ENCODE measurements at regions not wholly inside any gene's neighbourhood (a gene's known extent, or its start where the extent isn't known, plus 50 kb on each side); places are given as distances from the start of the nearest gene placed in this dataset.

DNA sequence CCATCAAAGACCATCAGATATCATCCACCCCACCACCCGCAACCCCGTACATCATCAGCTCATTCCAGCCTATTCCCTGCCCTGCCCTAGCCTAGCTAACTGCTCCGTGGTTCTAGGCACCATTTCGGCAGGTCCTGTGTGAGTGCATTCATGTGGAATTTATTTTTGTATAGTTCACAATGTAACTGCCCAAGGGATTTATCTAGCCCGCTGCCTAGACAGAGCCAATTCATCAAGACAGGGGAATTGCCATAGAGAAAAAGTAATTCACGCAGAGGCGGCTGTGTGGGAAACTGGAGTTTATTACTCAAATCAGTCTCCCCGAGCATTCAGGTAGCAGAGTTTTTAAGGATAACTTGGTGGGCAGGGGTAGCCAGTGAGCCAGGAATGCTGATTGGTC, 109.2 kb upstream of the UBL3 start:
- peaks cover 8% of the 10 kb centered on the region for H3K9me3 Mint-ChIP-seq (ENCODE audit: unreplicated experiment)
- Histone ChIP-seq H3K79me2 (ENCODE audit: insufficient read depth, low read length) (no peaks in the 10 kb centered on the region), H3K4me1 (ENCODE audit: insufficient read depth, low read length) (no peaks in the 10 kb centered on the region), H3K4me2 (ENCODE audit: low read length) (no peak overlapping the region), H3K9me3 (ENCODE audit: insufficient read depth, low read depth, low read length) (no peaks in the 10 kb centered on the region), H2AFZ (ENCODE audit: low read depth, low read length) (no peak overlapping the region), H3K36me3 (ENCODE audit: insufficient read depth, low read length) (no peaks in the 10 kb centered on the region), H3K4me3 (ENCODE audit: insufficient read depth, low read depth, low read length) (no peak overlapping the region), H3K9ac (ENCODE audit: low read length) (no peak overlapping the region), H3K27me3 (ENCODE audit: insufficient read depth, low read length) (peaks cover 23% of the 10 kb centered on the region), H3K27ac (ENCODE audit: low read depth, low read length) (no peak overlapping the region), H4K20me1 (ENCODE audit: insufficient read depth, low read length) (no peaks in the 10 kb centered on the region)
- H3K4me3 Mint-ChIP-seq (ENCODE audit: unreplicated experiment): no peak overlapping the region
- TF ChIP-seq EZH2 (IDR thresholded peaks at IDR 0.05; ENCODE audit: insufficient read depth, low read length): no peak
- TF ChIP-seq CTCF (IDR thresholded peaks at IDR 0.05; ENCODE audit: insufficient read depth, low read depth, low read length): no peak
- H3K27ac Mint-ChIP-seq (ENCODE audit: unreplicated experiment): no peak overlapping the region
- FAIRE-seq (no peak), DNase-seq (ENCODE audit: low read depth) (no peak)
- no peaks in the 10 kb centered on the region for H3K4me1 Mint-ChIP-seq (ENCODE audit: low read depth, unreplicated experiment)
- peaks cover 23% of the 10 kb centered on the region for H3K27me3 Mint-ChIP-seq (ENCODE audit: low read depth, unreplicated experiment)
- no peaks in the 10 kb centered on the region for H3K36me3 Mint-ChIP-seq (ENCODE audit: low read depth, unreplicated experiment)

- Histone ChIP-seq H4K20me1 (ENCODE audit: insufficient read depth, low read length) (no peaks in the 10 kb centered on the region), H3K4me3 (ENCODE audit: insufficient read depth, low read depth, low read length) (no peak overlapping the region), H3K36me3 (ENCODE audit: insufficient read depth, low read length) (no peaks in the 10 kb centered on the region), H3K9me3 (ENCODE audit: insufficient read depth, low read depth, low read length) (no peaks in the 10 kb centered on the region), H2AFZ (ENCODE audit: low read depth, low read length) (no peak overlapping the region), H3K27me3 (ENCODE audit: insufficient read depth, low read length) (peaks cover 24% of the 10 kb centered on the region), H3K79me2 (ENCODE audit: insufficient read depth, low read length) (no peaks in the 10 kb centered on the region), H3K27ac (ENCODE audit: low read depth, low read length) (no peak overlapping the region), H3K9ac (ENCODE audit: low read length) (no peak overlapping the region), H3K4me2 (ENCODE audit: low read length) (no peak overlapping the region), H3K4me1 (ENCODE audit: insufficient read depth, low read length) (no peaks in the 10 kb centered on the region)
- Mint-ChIP-seq H3K27ac (ENCODE audit: unreplicated experiment) (no peak overlapping the region), H3K4me1 (ENCODE audit: low read depth, unreplicated experiment) (no peaks in the 10 kb centered on the region), H3K9me3 (ENCODE audit: unreplicated experiment) (peaks cover 5% of the 10 kb centered on the region), H3K27me3 (ENCODE audit: low read depth, unreplicated experiment) (peaks cover 25% of the 10 kb centered on the region), H3K4me3 (ENCODE audit: unreplicated experiment) (no peak overlapping the region), H3K36me3 (ENCODE audit: low read depth, unreplicated experiment) (no peaks in the 10 kb centered on the region)
- no peak for TF ChIP-seq CTCF (IDR thresholded peaks at IDR 0.05; ENCODE audit: insufficient read depth, low read depth, low read length)
- TF ChIP-seq EZH2 (IDR thresholded peaks at IDR 0.05; ENCODE audit: insufficient read depth, low read length): no peak
- DNase-seq (ENCODE audit: low read depth) (no peak), FAIRE-seq (no peak)
Measured at GRCh38 chr13:29959086-29959485, 108.7 kb upstream of the UBL3 start.

- H3K27me3 ChIP-seq (ENCODE audit: insufficient read depth, low read length): peaks cover 24% of the 10 kb centered on the region
- no peak overlapping the region for H2AFZ ChIP-seq (ENCODE audit: low read depth, low read length)
- no peaks in the 10 kb centered on the region for H3K79me2 ChIP-seq (ENCODE audit: insufficient read depth, low read length)
- no peaks in the 10 kb centered on the region for H4K20me1 ChIP-seq (ENCODE audit: insufficient read depth, low read length)
- no peaks in the 10 kb centered on the region for H3K4me1 ChIP-seq (ENCODE audit: insufficient read depth, low read length)
- TF ChIP-seq CTCF (IDR thresholded peaks at IDR 0.05; ENCODE audit: insufficient read depth, low read depth, low read length) (no peak), EZH2 (IDR thresholded peaks at IDR 0.05; ENCODE audit: insufficient read depth, low read length) (no peak)
- Mint-ChIP-seq H3K27ac (ENCODE audit: unreplicated experiment) (no peak overlapping the region), H3K27me3 (ENCODE audit: low read depth, unreplicated experiment) (peaks cover 25% of the 10 kb centered on the region), H3K9me3 (ENCODE audit: unreplicated experiment) (peaks cover 4% of the 10 kb centered on the region), H3K4me3 (ENCODE audit: unreplicated experiment) (no peak overlapping the region), H3K4me1 (ENCODE audit: low read depth, unreplicated experiment) (no peaks in the 10 kb centered on the region), H3K36me3 (ENCODE audit: low read depth, unreplicated experiment) (no peaks in the 10 kb centered on the region)
- no peaks in the 10 kb centered on the region for H3K9me3 ChIP-seq (ENCODE audit: insufficient read depth, low read depth, low read length)
- H3K9ac ChIP-seq (ENCODE audit: low read length): no peak overlapping the region
- H3K36me3 ChIP-seq (ENCODE audit: insufficient read depth, low read length): no peaks in the 10 kb centered on the region
- H3K4me3 ChIP-seq (ENCODE audit: insufficient read depth, low read depth, low read length): no peak overlapping the region
- H3K27ac ChIP-seq (ENCODE audit: low read depth, low read length): no peak overlapping the region
- DNase-seq (ENCODE audit: low read depth) (no peak), FAIRE-seq (no peak)
- no peak overlapping the region for H3K4me2 ChIP-seq (ENCODE audit: low read length)
Measured at GRCh38 chr13:29958476-29958875, 108.1 kb upstream of the UBL3 start.

Data from astrocyte (in vitro differentiated cells and primary cell).